Natural killer cell treated with Interleukin-12 subunit alpha and Interleukin-12 subunit beta and Interleukin-15 and Interleukin-18, amount 100 ng/mL, for 72 hours (primary cell): ENCODE measurements at regions not wholly inside any gene's neighbourhood (a gene's known extent, or its start where the extent isn't known, plus 50 kb on each side); places are given as distances from the start of the nearest gene placed in this dataset.

Source experiments
- ATAC-seq, 2 donors: fragments of 150-1000 bp; cut with Tn5 transposase in 1 of 2; sonication (Bioruptor Pico), chemical (Tn5 transposase) in 1 of 2; 2 replicates each; pipeline ENCODE4 v1.10.0; 2021
- DNase-seq: peaks from one replicate; pipeline ENCODE4 v3.0.0; 2022; ENCODE audit warnings: low spot score
- H3K27ac Mint-ChIP-seq, 2 donors: 1 replicate in 1 of 2; 2 replicates in 1 of 2; pipeline ENCODE4 v1.8.0; 2022; ENCODE audit warnings: mixed read lengths in 2 of 2, mild to moderate bottlenecking in 1 of 2, moderate library complexity in 1 of 2
- H3K27me3 Mint-ChIP-seq, 2 donors: 1 replicate in 1 of 2; 2 replicates in 1 of 2; pipeline ENCODE4 v1.8.0; 2022; ENCODE audit warnings: mixed read lengths in 2 of 2
- H3K36me3 Mint-ChIP-seq: one replicate; pipeline ENCODE4 v1.8.0; 2022; ENCODE audit warnings: mixed read lengths
- H3K4me1 Mint-ChIP-seq, 2 donors: 1 replicate in 1 of 2; 2 replicates in 1 of 2; pipeline ENCODE4 v1.8.0; 2022; ENCODE audit warnings: low read depth in 2 of 2, mixed read lengths in 2 of 2, mild to moderate bottlenecking in 1 of 2
- H3K4me3 Mint-ChIP-seq: one replicate; pipeline ENCODE4 v1.8.0; 2022; ENCODE audit warnings: mixed read lengths
- H3K9me3 Mint-ChIP-seq: 2 replicates; pipeline ENCODE4 v1.8.0; 2022; ENCODE audit warnings: mixed read lengths

DNA sequence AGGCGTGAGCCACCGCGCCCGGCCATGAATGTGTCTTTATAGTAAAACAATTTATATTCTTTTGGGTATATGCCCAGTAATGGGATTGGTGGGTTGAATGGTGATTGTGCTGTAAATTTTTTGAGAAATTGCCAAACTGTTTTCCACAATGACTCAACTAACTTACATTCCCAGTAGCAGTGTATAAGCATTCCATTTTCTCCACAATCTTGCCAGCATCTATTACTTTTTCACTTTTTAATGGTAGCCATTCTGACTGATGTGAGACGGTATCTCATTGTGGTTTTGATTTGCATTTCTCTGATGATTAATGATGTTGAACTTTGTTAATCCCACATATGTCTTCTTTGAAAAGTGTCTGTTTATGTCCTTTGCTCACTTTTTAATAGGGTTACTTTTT is 1187.9 kb downstream of the XPNPEP1 start:
- DNase-seq (no peak), ATAC-seq (no peak)
- H3K27ac Mint-ChIP-seq, result no peak overlapping the region
- no peaks in the 10 kb centered on the region for H3K4me1 Mint-ChIP-seq
- H3K36me3 Mint-ChIP-seq, result peaks cover 4% of the 10 kb centered on the region
- no peak overlapping the region for H3K4me3 Mint-ChIP-seq
- H3K9me3 Mint-ChIP-seq, result peaks cover 40% of the 10 kb centered on the region
- H3K27me3 Mint-ChIP-seq, result no peaks in the 10 kb centered on the region

DNA sequence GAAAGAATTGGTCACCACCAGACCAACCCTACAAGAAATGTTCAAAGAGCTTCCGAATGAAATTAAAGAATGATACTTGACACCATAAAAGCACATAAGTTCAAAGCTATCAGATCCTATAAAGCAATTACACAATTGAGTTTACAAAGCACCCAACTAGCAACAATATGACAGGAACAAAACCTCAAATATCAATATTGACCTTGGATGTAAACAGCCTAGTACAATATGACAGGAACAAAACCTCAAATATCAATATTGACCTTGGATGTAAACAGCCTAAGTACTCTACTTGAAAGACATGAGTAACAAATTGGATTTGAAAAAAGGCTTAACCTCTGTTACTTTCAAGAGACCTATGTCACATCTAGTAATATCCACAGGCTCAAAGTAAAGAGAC is 1201.4 kb downstream of the XPNPEP1 start:
- Mint-ChIP-seq H3K27me3 (no peaks in the 10 kb centered on the region), H3K4me1 (no peaks in the 10 kb centered on the region), H3K27ac (no peak overlapping the region), H3K9me3 (peaks cover 29% of the 10 kb centered on the region), H3K4me3 (no peak overlapping the region), H3K36me3 (peaks cover 5% of the 10 kb centered on the region)
- DNase-seq (no peak), ATAC-seq (no peak)

DNA sequence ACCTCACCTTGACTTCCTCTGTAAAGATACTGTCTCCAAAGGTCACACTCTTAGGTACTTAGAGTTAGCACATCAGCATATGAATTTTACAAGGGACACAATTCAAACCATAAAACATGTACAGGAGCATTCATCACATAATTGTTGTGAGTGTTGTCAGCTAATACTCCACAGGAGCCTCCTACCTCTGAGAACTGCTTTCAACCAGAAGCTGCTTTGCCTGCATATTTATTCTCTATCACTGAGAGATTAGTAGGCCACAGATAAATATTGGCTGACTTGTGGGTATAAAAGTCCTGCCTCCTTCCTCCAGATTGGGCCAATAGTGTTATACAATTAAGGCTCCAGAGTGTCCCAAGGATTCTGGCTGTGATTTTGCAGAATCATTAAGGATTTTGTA is 1207.0 kb downstream of the XPNPEP1 start:
- Mint-ChIP-seq H3K27ac (no peak overlapping the region), H3K36me3 (peaks cover 5% of the 10 kb centered on the region), H3K9me3 (peaks cover 25% of the 10 kb centered on the region), H3K4me3 (no peak overlapping the region), H3K4me1 (no peaks in the 10 kb centered on the region), H3K27me3 (no peaks in the 10 kb centered on the region)
- ATAC-seq (no peak), DNase-seq (no peak)

DNA sequence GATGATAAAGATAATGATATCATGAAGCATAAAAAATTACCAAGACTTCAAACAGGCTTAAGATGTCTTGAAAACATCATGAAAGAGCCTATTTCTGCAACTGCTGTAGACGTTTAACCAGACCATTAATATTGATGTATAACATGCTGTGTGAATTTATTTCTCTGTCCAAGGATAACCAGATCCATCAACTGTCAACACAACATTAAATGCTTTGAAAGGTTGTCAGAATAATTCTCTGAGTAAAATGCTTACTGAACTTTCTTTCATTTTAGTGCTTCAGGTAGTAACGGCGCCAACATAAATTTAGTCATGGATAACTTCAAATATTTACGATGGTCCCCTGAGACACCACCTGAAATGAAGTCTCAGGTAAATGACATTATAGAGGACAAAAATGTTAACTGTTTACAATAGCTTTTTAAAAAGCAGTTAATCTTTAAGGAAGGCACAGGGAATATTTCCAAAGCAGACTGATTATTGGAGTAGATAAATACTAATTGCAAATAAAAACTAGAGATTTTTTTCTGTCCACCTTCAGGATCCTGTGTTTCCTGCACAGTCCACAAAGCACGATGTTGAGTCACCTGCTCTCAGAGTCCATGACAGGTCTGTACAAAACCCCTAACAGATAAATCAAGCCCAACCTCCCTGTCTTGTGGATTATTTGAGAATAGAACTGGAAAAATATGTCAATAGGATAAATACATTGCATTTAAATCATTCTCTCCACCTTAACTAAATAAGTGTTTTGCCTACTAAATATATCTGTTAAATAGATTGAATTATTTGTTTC is 1213.2 kb downstream of the XPNPEP1 start:
- Mint-ChIP-seq H3K36me3 (peaks cover 5% of the 10 kb centered on the region), H3K4me1 (no peaks in the 10 kb centered on the region), H3K27me3 (no peaks in the 10 kb centered on the region), H3K9me3 (peaks cover 23% of the 10 kb centered on the region), H3K4me3 (no peak overlapping the region), H3K27ac (no peak overlapping the region)
- ATAC-seq (no peak), DNase-seq (no peak)

DNA sequence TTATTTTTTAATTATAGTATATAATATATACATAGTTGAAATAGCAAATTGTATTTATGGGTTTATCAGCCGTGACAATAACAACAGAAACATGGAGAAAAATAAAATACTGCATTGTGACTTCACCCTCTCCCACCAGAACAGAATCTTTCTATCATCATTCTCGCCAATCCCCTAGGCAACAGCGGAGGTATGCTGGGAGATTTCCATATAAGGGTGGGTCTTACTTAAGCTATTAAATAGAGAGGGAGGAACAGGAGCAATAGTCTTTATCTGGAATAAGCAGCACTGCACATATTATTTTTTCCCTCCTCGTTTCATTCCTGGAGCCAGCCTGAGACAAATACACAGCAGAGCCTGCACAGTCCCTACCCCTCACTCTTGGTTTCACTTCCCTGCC is 1214.9 kb downstream of the XPNPEP1 start:
- Mint-ChIP-seq H3K4me1 (no peaks in the 10 kb centered on the region), H3K27me3 (no peaks in the 10 kb centered on the region), H3K36me3 (peaks cover 5% of the 10 kb centered on the region), H3K9me3 (peaks cover 17% of the 10 kb centered on the region), H3K27ac (no peak overlapping the region), H3K4me3 (no peak overlapping the region)
- ATAC-seq (no peak), DNase-seq (no peak)

DNA sequence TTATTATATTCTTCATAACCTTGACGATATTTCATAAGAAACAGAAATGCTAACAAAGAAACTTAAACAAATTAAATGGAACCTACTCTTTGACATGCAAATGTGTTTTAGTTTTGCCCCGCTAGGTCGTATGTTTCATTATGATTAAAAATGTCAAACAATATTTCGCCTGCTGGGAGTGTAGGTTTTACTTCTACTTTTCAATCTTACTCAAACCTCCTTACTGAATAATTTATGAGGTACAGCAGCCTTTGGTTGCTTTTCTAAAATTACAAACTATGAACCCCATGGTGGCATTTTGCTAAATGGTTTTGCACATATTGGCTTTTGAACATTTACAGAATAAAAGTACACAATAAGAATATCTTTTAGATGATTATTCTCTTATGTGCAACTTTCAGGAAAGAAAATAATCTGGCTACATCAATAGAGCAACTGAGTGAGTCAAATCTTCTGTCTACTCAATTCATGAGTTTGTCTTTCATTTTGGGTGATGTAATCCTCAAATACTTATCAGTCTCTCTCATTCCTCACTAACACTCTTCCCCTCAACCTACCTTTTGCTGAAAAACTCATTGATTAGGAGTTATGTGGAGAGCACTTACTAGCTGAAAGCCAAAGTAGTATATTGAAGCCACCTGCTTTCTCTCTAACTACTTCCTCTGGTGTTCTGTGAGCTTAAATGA is 1226.4 kb downstream of the XPNPEP1 start:
- Mint-ChIP-seq H3K27ac (no peak overlapping the region), H3K9me3 (peaks cover 12% of the 10 kb centered on the region), H3K27me3 (no peaks in the 10 kb centered on the region), H3K36me3 (no peaks in the 10 kb centered on the region), H3K4me1 (no peaks in the 10 kb centered on the region), H3K4me3 (no peak overlapping the region)
- no peak for ATAC-seq
- no peak for DNase-seq

DNA sequence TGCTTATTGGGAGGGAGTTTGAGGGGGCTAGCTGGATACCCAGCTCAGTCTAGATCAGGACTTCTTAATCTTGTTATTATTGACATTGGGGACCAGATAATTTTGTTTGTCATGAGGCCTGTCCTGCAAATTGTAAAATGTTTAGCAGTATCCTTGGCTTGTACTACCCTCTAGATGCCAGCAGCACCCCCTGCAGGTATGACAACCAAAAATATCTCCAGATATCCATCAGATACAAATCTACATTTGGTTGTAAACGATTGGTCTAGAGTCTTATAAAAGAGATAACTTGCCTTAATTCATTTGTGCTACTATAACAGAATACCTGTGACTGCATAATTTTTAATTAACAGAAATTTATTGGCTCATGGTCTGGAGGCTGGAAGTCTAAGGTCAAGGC is 1232.2 kb downstream of the XPNPEP1 start:
- no peak for ATAC-seq
- Mint-ChIP-seq H3K27ac (no peak overlapping the region), H3K4me1 (no peaks in the 10 kb centered on the region), H3K4me3 (no peak overlapping the region), H3K36me3 (no peaks in the 10 kb centered on the region), H3K9me3 (peaks cover 15% of the 10 kb centered on the region), H3K27me3 (no peaks in the 10 kb centered on the region)
- no peak for DNase-seq

DNA sequence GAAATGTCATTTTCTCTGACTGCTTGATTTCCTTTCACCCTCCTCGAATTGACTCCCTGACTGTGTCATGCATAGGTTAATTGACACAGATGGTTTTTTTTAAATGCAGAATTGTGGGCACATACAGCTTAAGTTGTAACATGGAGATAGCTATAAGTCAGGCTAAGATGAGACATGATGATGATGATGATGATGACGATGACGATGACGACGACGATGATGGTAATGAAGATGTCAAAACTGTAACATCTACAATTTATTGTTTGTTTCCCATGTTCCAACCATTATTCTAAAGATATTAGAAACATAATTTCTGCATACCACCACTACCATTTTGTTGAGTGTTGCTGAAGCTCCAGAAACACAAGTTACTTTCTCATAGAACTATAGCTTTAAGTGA is 1232.8 kb downstream of the XPNPEP1 start:
- H3K4me1 Mint-ChIP-seq, result no peaks in the 10 kb centered on the region
- no peak overlapping the region for H3K4me3 Mint-ChIP-seq
- DNase-seq (no peak), ATAC-seq (no peak)
- peaks cover 15% of the 10 kb centered on the region for H3K9me3 Mint-ChIP-seq
- no peaks in the 10 kb centered on the region for H3K36me3 Mint-ChIP-seq
- no peak overlapping the region for H3K27ac Mint-ChIP-seq
- H3K27me3 Mint-ChIP-seq, result no peaks in the 10 kb centered on the region

DNA sequence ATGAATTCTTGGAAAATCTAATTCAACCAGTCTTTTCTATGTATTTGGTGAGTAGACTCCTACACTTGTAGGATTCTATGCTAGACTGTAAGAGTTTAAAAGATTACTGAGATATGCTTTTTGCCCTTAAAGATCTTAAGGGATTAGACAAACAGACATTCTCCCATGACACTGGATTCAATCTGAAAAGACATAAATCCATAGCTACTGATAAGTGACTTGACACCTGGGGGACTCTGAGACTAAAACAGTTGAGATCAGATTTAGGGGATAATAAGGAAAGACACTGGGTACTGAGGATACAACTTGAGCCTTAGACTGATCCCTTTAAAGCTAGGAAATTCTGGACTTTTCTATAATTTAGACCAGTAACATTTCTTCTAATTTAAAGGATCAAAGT is 1233.4 kb downstream of the XPNPEP1 start:
- DNase-seq, result no peak

DNA sequence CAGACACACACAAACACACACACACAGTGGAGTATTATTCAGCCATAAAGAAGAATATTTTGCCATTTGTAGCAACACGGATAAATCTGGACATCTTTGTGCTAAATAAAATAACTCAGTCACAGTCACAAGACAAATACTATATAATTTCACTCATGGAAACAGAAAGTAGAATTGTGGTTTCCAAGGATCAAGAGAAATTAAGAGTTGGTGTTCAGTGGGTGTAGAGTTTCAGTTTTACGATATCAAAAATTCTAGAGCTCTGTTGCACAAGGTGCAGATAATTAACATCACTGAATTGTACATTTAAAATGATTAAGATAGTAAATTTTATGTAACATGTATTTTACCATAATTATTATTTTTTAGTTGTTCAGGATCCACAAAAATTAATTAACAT is 1235.0 kb downstream of the XPNPEP1 start:
- no peak overlapping the region for H3K27ac Mint-ChIP-seq
- H3K4me3 Mint-ChIP-seq, result no peak overlapping the region
- H3K36me3 Mint-ChIP-seq, result no peaks in the 10 kb centered on the region
- ATAC-seq (no peak), DNase-seq (no peak)
- peaks cover 11% of the 10 kb centered on the region for H3K9me3 Mint-ChIP-seq
- no peaks in the 10 kb centered on the region for H3K4me1 Mint-ChIP-seq
- no peaks in the 10 kb centered on the region for H3K27me3 Mint-ChIP-seq

More for the DNA sequence above, 1233.4 kb downstream of the XPNPEP1 start:
- Mint-ChIP-seq H3K4me1 (no peaks in the 10 kb centered on the region), H3K4me3 (no peak overlapping the region), H3K36me3 (no peaks in the 10 kb centered on the region), H3K27ac (no peak overlapping the region), H3K27me3 (no peaks in the 10 kb centered on the region), H3K9me3 (peaks cover 14% of the 10 kb centered on the region)
- ATAC-seq, result no peak

DNA sequence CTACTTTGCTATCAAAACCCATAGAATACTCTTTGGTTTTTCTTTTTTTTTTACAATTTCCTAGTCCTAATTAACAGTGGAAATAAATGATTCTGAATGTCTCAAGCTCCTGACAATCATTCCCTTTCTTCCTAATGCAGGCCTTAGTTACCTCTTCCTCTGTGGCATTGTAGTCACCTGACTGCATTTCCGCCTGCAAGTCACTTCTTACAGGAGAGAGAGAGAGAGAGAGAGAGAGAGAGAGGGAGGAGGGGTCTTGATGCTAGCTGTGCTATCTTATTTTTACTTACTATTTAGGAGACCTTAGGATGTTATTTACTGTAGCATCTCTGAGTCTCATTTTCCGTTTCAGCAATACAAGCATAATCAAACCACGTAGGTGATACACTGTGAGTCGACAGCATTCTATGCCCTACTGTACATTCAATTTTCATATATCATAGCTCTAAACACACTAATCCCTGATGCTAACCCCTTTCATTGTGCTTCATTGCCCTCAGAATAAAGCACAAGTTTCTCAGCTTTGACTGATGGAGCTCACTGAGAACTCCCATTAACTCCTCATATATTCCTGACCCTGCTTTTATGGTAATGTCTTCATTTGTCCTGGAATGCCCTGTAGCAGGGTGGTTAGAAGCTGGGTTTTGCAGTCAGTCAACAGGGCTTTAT is 1237.3 kb downstream of the XPNPEP1 start:
- Mint-ChIP-seq H3K27me3 (no peaks in the 10 kb centered on the region), H3K9me3 (peaks cover 9% of the 10 kb centered on the region), H3K27ac (no peak overlapping the region), H3K4me3 (no peak overlapping the region), H3K36me3 (no peaks in the 10 kb centered on the region), H3K4me1 (no peaks in the 10 kb centered on the region)
- no peak for ATAC-seq
- no peak for DNase-seq

DNA sequence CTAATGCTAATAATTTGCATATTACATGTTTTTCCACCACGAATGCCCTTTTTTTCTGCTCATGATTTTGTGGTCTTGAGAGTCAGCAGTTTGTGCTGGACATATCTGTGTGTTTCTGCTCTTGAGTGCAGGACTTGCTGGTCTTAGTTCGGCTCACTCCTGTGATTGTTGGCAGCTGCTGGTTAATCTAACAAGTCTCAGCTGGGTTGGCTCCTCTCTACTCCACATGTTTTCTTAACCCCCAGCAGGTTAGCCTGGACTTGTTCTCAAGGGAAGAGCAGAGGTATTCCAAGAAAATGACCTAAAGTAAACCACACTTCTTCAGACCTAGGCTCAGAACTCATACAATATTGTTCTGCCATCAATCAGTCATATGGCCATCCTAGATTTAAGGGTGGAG is 1238.9 kb downstream of the XPNPEP1 start:
- peaks cover 5% of the 10 kb centered on the region for H3K9me3 Mint-ChIP-seq
- no peaks in the 10 kb centered on the region for H3K36me3 Mint-ChIP-seq
- ATAC-seq, result no peak

DNA sequence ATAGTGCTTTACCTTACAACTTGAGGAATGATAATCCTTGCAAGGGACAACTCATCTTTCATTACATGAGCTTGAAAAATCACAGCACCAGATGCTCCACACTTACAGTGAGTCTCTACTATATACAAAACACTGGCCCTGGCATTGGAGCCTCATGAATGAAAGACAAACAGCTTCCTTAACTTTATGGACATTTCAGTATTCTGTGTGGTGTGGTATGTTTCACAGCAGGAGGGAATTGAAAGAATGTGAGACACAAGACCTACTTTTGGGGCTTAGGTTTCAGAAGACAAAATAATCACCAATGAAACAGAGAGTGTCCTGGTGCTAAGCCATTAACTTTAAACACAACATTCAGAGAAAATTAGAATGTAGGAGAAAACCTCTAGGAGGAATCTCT is 1249.6 kb downstream of the XPNPEP1 start:
- Mint-ChIP-seq H3K27me3 (no peaks in the 10 kb centered on the region), H3K27ac (no peak overlapping the region), H3K36me3 (peaks cover 1% of the 10 kb centered on the region), H3K4me1 (no peaks in the 10 kb centered on the region), H3K4me3 (no peak overlapping the region), H3K9me3 (peaks cover 7% of the 10 kb centered on the region)
- ATAC-seq, result no peak
- DNase-seq, result no peak

More for the DNA sequence above, 1238.9 kb downstream of the XPNPEP1 start:
- no peak overlapping the region for H3K27ac Mint-ChIP-seq
- no peaks in the 10 kb centered on the region for H3K27me3 Mint-ChIP-seq
- DNase-seq, result no peak
- no peaks in the 10 kb centered on the region for H3K4me1 Mint-ChIP-seq
- no peak overlapping the region for H3K4me3 Mint-ChIP-seq

DNA sequence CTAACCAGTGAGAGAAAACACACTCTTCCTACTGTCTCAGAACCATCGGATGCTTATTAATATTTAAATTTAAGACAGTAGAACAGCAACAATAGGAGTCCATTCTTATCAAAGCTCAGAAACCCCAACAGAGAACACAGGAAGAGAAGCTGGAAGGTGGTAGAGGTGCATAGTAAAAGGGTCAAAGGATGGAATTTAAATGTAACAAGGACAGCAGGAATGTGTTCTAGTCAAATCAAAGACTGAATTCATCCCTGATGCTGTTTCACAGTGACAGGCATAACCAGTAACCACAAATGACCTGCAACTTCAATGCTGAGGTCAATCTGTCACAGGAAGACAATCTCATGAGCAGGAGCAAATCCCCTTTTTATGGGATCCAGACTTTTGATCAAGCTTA is 1259.7 kb downstream of the XPNPEP1 start:
- no peak for ATAC-seq
- Mint-ChIP-seq H3K9me3 (peaks cover 15% of the 10 kb centered on the region), H3K4me3 (no peak overlapping the region), H3K36me3 (no peaks in the 10 kb centered on the region), H3K4me1 (no peaks in the 10 kb centered on the region), H3K27me3 (no peaks in the 10 kb centered on the region), H3K27ac (no peak overlapping the region)
- no peak for DNase-seq
